Small intestine (tissue), 7 donors: ENCODE measurements at regions not wholly inside any gene's neighbourhood (a gene's known extent, or its start where the extent isn't known, plus 50 kb on each side); places are given as distances from the start of the nearest gene placed in this dataset.
"Not testable (repeated sequence)": the region's sequence is repeated elsewhere in the genome, so short reads cannot be mapped to it uniquely, and the experiment has no call there.

ENCODE experiments used
- DNase-seq, 2 donors: peaks; one replicate each; pipeline versions ENCODE4 v3.0.0 to v3.0.0-alpha.2; 2013
- FAIRE-seq: peaks from 2 replicates; lab custom pipeline; 2012; peaks lifted over from hg19 to GRCh38; lab: Jason Lieb, UNC
- H3K27ac ChIP-seq, 3 donors: one replicate each; pipeline ENCODE4 v1.5.1; 2013; ENCODE audit warnings: low read length in 2 of 3, mild to moderate bottlenecking in 2 of 3, control low read depth in 1 of 3, inconsistent platforms in 1 of 3, low read depth in 1 of 3, moderate library complexity in 1 of 3
- H3K27me3 ChIP-seq, 3 donors: one replicate each; pipeline ENCODE4 v1.6.1; 2013; ENCODE audit warnings: low read length in 3 of 3, inconsistent platforms in 1 of 3; ENCODE audit not compliant: control insufficient read depth in 3 of 3, insufficient read depth in 3 of 3
- H3K36me3 ChIP-seq, 3 donors: one replicate each; pipeline ENCODE4 v1.6.1; 2013; ENCODE audit warnings: low read length in 3 of 3, inconsistent platforms in 1 of 3, low read depth in 1 of 3, mild to moderate bottlenecking in 1 of 3, moderate library complexity in 1 of 3; ENCODE audit not compliant: control insufficient read depth in 3 of 3, insufficient read depth in 2 of 3
- H3K4me1 ChIP-seq, 3 donors: one replicate each; pipeline ENCODE4 v1.6.1; 2013; ENCODE audit warnings: low read length in 2 of 3, inconsistent platforms in 1 of 3, low read depth in 1 of 3, mild to moderate bottlenecking in 1 of 3, moderate library complexity in 1 of 3; ENCODE audit not compliant: control insufficient read depth in 3 of 3, insufficient read depth in 2 of 3
- H3K4me3 ChIP-seq, 3 donors: one replicate each; pipeline ENCODE4 v1.5.1; 2013; ENCODE audit warnings: low read length in 3 of 3, control low read depth in 1 of 3, inconsistent platforms in 1 of 3, low read depth in 1 of 3, mild to moderate bottlenecking in 1 of 3, moderate library complexity in 1 of 3
- H3K9me3 ChIP-seq, 2 donors: one replicate each; pipeline ENCODE4 v1.6.1; 2013; ENCODE audit warnings: low read depth in 1 of 2, low read length in 1 of 2; ENCODE audit not compliant: control insufficient read depth in 2 of 2, insufficient read depth in 1 of 2
- WGBS, 3 donors: extraction: QIAGEN DNeasy Blood & Tissue Kit; methylation state at CpG; one replicate each; pipeline ENCODE4 v1.1.7; 2013; 5-methylcytosine and 5-hydroxymethylcytosine counted together
- donor health status: healthy with polysubstance abuse.
- donor health status: control.
- donor health status: control.
- donor health status: Bipolar disorder and iron deficiency.
- donor health status: healthy.

DNA sequence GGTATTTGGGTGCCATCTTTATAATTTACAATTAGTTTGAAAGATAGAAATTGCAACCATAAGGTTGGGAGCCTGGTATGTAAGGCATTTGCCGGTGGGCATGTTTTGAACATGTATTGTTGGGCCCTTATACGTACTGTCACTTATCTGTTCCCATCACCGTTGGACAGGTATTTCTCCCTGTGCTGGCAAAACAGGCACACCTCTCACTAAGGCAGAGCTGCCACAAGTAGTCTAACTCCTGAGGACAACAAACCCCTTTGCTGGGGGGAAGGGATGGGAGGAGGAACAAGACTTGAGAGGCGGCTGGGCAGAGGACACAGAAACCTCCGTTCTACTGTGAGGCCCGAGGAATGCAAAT is 52.0 kb upstream of the NEK3 start:
- not testable (repeated sequence) for FAIRE-seq, H3K27me3 ChIP-seq, H3K9me3 ChIP-seq, H3K4me3 ChIP-seq, H3K27ac ChIP-seq, H3K4me1 ChIP-seq, H3K36me3 ChIP-seq, DNase-seq
- 71 to 76% (median 76%) methylated on average over 6 of the region's 6 CpGs for WGBS, 3 donors

DNA sequence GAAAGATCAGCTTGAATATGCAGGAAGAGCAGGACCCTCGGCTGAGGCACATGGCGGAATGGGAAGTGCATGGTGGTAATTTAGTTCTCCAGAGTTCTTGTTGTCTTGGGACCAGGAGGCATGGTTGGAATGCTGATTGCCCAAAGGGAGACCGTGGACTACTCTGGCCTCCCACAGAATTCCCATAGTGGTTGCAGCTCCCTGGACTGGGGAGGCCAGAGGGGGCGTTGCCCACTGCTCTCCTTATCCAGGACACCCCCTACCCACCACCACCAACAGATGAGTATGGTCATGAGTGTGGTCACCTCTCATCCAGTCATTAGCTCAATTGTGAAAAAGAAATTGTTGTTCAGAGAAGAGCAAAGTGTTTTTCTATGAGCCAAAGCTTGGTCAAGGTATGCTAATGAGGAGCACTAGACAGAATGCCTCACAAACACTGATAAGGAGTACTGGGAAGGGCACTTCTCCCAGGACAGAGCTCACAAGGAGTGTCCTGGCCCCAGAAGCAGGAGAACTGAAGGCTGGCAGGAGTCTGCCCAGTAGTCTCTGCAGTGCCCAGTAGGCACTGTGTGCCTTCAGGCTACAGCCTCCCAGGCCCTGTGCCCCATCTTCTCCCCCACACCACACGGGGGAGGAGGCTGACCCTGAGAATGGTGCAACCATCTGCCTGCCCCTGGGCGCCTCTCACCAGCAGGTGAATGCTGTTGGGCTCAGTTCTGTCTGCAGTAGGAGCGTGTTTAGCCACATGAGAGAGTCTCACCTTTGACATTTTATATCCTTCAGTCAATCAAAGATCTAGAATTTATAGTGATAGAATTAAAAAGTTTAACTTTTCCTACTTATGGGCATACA is 51.4 kb upstream of the NEK3 start:
- 60 to 82% (median 82%) methylated on average over 5 of the region's 7 CpGs for WGBS, 3 donors
- H3K36me3 ChIP-seq, H3K9me3 ChIP-seq, H3K27me3 ChIP-seq, H3K4me3 ChIP-seq, DNase-seq, FAIRE-seq, H3K27ac ChIP-seq, H3K4me1 ChIP-seq: not testable (repeated sequence)
